ENCODE measurements at regions not wholly inside any gene's neighbourhood (a gene's known extent, or its start where the extent isn't known, plus 50 kb on each side); places are given as distances from the start of the nearest gene placed in this dataset.

DNA sequence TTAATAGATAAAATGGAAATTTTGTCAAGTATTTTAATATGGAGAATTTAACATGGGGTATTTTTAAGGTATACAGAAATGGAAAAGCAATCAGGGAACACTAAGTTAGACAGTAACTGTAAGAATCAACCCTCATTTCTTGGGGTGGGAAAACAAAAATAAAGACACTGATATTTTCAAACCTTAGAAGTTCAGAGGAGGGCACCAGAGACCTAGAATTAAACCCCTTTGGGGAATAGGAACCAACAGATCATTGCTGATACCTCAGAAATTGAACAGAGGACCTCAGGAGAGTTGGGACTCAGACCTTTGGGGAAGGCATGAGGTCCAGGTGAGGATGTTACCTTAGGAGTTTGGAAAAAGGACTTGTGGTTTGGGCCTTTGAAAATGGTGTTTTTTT lies 435.6 kb downstream of the TMA16 start:
- no peaks in the 10 kb centered on the region for H3K9me3 Mint-ChIP-seq (ENCODE audit: unreplicated experiment)
- H3K27me3 Mint-ChIP-seq (ENCODE audit: insufficient read depth, unreplicated experiment) = no peaks in the 10 kb centered on the region
- no peak for TF ChIP-seq CTCF (IDR thresholded peaks at IDR 0.05; ENCODE audit: unreplicated experiment)
- no peaks in the 10 kb centered on the region for H3K4me1 Mint-ChIP-seq (ENCODE audit: insufficient read depth, unreplicated experiment)
- DNase-seq (ENCODE audit: unreplicated experiment) = peak; percentile 5
- no peak overlapping the region for H3K27ac Mint-ChIP-seq (ENCODE audit: low read depth, unreplicated experiment)
- POLR2A ChIA-PET = no interaction called here
- intact Hi-C loops (cut with micrococcal nuclease) = no loop called here
- BruUV-seq (replicated peaks) = no TSS peak
- H3K36me3 Mint-ChIP-seq (ENCODE audit: insufficient read depth, unreplicated experiment) = no peaks in the 10 kb centered on the region
- no peak overlapping the region for H3K4me3 Mint-ChIP-seq (ENCODE audit: unreplicated experiment)
- CTCF ChIA-PET = interaction anchor here (0.7 kb wide), 1 partner anchor 845 kb away, joined by 3 read pairs; no protein-coding TSS in a partner anchor

GRCh38 chr4:163932504-163932903 lies 438.0 kb downstream of the TMA16 start:
- intact Hi-C loops (cut with micrococcal nuclease) = no loop called here
- CTCF ChIA-PET = no interaction called here
- TF ChIP-seq CTCF (IDR thresholded peaks at IDR 0.05; ENCODE audit: unreplicated experiment) = no peak
- Mint-ChIP-seq H3K27ac (ENCODE audit: low read depth, unreplicated experiment) (no peak overlapping the region), H3K9me3 (ENCODE audit: unreplicated experiment) (no peaks in the 10 kb centered on the region), H3K4me3 (ENCODE audit: unreplicated experiment) (no peak overlapping the region), H3K4me1 (ENCODE audit: insufficient read depth, unreplicated experiment) (no peaks in the 10 kb centered on the region), H3K36me3 (ENCODE audit: insufficient read depth, unreplicated experiment) (no peaks in the 10 kb centered on the region), H3K27me3 (ENCODE audit: insufficient read depth, unreplicated experiment) (no peaks in the 10 kb centered on the region)
- no peak for DNase-seq (ENCODE audit: unreplicated experiment)
- POLR2A ChIA-PET = no interaction called here
- BruUV-seq (replicated peaks) = no TSS peak

DNA sequence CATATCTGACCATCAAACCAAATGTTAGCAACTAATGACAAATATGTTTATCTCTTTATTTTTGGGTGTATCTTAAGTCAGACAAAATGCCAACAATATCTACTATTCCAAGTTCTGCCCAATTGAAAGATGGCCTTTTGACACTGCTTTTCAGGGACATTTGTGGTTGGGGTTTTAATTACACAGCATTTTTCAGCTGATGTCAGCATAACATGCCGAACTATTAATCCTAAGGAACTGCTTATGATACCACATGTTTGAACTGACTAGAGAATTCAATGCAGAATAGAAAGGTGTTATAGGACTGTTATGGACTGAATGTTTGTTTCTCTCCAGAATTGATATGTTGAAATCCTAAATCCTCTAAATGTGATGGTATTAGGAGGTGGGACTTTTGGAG lies 445.1 kb downstream of the TMA16 start:
- no peak for DNase-seq (ENCODE audit: unreplicated experiment)
- BruUV-seq (replicated peaks) = no TSS peak
- H3K4me1 Mint-ChIP-seq (ENCODE audit: insufficient read depth, unreplicated experiment) = peaks cover 8% of the 10 kb centered on the region
- H3K27me3 Mint-ChIP-seq (ENCODE audit: insufficient read depth, unreplicated experiment) = no peaks in the 10 kb centered on the region
- intact Hi-C loops (cut with micrococcal nuclease) = no loop called here
- H3K9me3 Mint-ChIP-seq (ENCODE audit: unreplicated experiment) = no peaks in the 10 kb centered on the region
- CTCF ChIA-PET = no interaction called here
- TF ChIP-seq CTCF (IDR thresholded peaks at IDR 0.05; ENCODE audit: unreplicated experiment) = no peak
- H3K36me3 Mint-ChIP-seq (ENCODE audit: insufficient read depth, unreplicated experiment) = no peaks in the 10 kb centered on the region
- H3K4me3 Mint-ChIP-seq (ENCODE audit: unreplicated experiment) = no peak overlapping the region
- POLR2A ChIA-PET = no interaction called here
- no peak overlapping the region for H3K27ac Mint-ChIP-seq (ENCODE audit: low read depth, unreplicated experiment)

- BruUV-seq (replicated peaks) = no TSS peak
- ChIA-PET POLR2A (interaction anchor here (0.7 kb wide), 1 partner anchor 827 kb away, joined by 4 read pairs; no protein-coding TSS in a partner anchor), CTCF (no interaction called here)
- no peak overlapping the region for H3K4me3 Mint-ChIP-seq (ENCODE audit: unreplicated experiment)
- no peaks in the 10 kb centered on the region for H3K9me3 Mint-ChIP-seq (ENCODE audit: unreplicated experiment)
- TF ChIP-seq CTCF (IDR thresholded peaks at IDR 0.05; ENCODE audit: unreplicated experiment) = no peak
- H3K27ac Mint-ChIP-seq (ENCODE audit: low read depth, unreplicated experiment) = peak overlapping the region; percentile 11
- no peaks in the 10 kb centered on the region for H3K27me3 Mint-ChIP-seq (ENCODE audit: insufficient read depth, unreplicated experiment)
- intact Hi-C loops (cut with micrococcal nuclease) = no loop called here
- H3K36me3 Mint-ChIP-seq (ENCODE audit: insufficient read depth, unreplicated experiment) = no peaks in the 10 kb centered on the region
- H3K4me1 Mint-ChIP-seq (ENCODE audit: insufficient read depth, unreplicated experiment) = peaks cover 8% of the 10 kb centered on the region
- DNase-seq (ENCODE audit: unreplicated experiment) = peak; percentile 5
Measured at GRCh38 chr4:163941221-163941905, 446.9 kb downstream of the TMA16 start.

Data from MCF 10A (cell line).